ENCODE measurements at regions not wholly inside any gene's neighbourhood (a gene's known extent, or its start where the extent isn't known, plus 50 kb on each side); places are given as distances from the start of the nearest gene placed in this dataset.
A peak's percentile ranks its signal among the peaks of the same experiment; 100 is the strongest.

GRCh38 chr2:12453731-12454130 is 263.0 kb upstream of the TRIB2 start:
- WGBS, 2 donors, result 85 to 86% methylated on average over 11 of the region's 11 CpGs
- H3K9me3 ChIP-seq, result no peaks in the 10 kb centered on the region
- TF ChIP-seq EP300 (IDR thresholded peaks at IDR 0.05) (no peak), POLR2A (IDR thresholded peaks at IDR 0.05) (no peak), CTCF (IDR thresholded peaks at IDR 0.05) (no peak)
- no peak for DNase-seq (ENCODE audit: low spot score in 2 of 2)
- H3K4me1 ChIP-seq, result peaks cover 0 to 34% (median 10%) of the 10 kb centered on the region in 4 donors
- H3K27me3 ChIP-seq, result no peaks in the 10 kb centered on the region
- no peak overlapping the region for H3K27ac ChIP-seq
- H3K36me3 ChIP-seq, result no peaks in the 10 kb centered on the region
- no peak overlapping the region for H3K4me3 ChIP-seq

- H3K27me3 ChIP-seq, result no peaks in the 10 kb centered on the region
- H3K4me3 ChIP-seq, result no peak overlapping the region
- no peak for DNase-seq (ENCODE audit: low spot score in 2 of 2)
- H3K4me1 ChIP-seq, result peaks cover 0 to 34% (median 10%) of the 10 kb centered on the region in 4 donors
- 46 to 62% methylated on average over 2 of the region's 2 CpGs for WGBS, 2 donors
- no peaks in the 10 kb centered on the region for H3K36me3 ChIP-seq
- H3K27ac ChIP-seq, result peak overlapping the region in 1 of 4 donors; percentile 32
- TF ChIP-seq CTCF (IDR thresholded peaks at IDR 0.05) (no peak), POLR2A (IDR thresholded peaks at IDR 0.05) (no peak), EP300 (IDR thresholded peaks at IDR 0.05) (no peak)
- no peaks in the 10 kb centered on the region for H3K9me3 ChIP-seq
Measured at GRCh38 chr2:12455661-12456060, 261.1 kb upstream of the TRIB2 start.

- peaks cover 0 to 34% (median 10%) of the 10 kb centered on the region in 4 donors for H3K4me1 ChIP-seq
- peak; percentile 83 to 93 for DNase-seq (ENCODE audit: low spot score in 2 of 2)
- H3K4me3 ChIP-seq, result peak overlapping the region in 1 of 4 donors; percentile 13
- WGBS, 2 donors, result 34 to 46% methylated on average over 7 of the region's 7 CpGs
- no peaks in the 10 kb centered on the region for H3K9me3 ChIP-seq
- TF ChIP-seq CTCF (IDR thresholded peaks at IDR 0.05) (peak in 2 of 5 experiments; percentile 15 to 24), POLR2A (IDR thresholded peaks at IDR 0.05) (no peak), EP300 (IDR thresholded peaks at IDR 0.05) (peak; percentile 95 to 98)
- no peaks in the 10 kb centered on the region for H3K36me3 ChIP-seq
- peak overlapping the region; percentile 26 to 76 (median 56) for H3K27ac ChIP-seq
- no peaks in the 10 kb centered on the region for H3K27me3 ChIP-seq
Measured at GRCh38 chr2:12456293-12457106, 260.2 kb upstream of the TRIB2 start.

GRCh38 chr2:12457831-12458230 is 258.9 kb upstream of the TRIB2 start:
- no peaks in the 10 kb centered on the region for H3K36me3 ChIP-seq
- H3K27ac ChIP-seq, result peak overlapping the region in 2 of 4 donors; percentile 53 to 76
- peaks cover 0 to 26% (median 10%) of the 10 kb centered on the region in 4 donors for H3K4me1 ChIP-seq
- H3K4me3 ChIP-seq, result no peak overlapping the region
- H3K27me3 ChIP-seq, result no peaks in the 10 kb centered on the region
- peak in 1 of 2 donors; percentile 14 for DNase-seq (ENCODE audit: low spot score in 2 of 2)
- WGBS, 2 donors, result 49 to 52% methylated on average over 3 of the region's 3 CpGs
- peak in 1 of 2 donors; percentile 26 for TF ChIP-seq EP300 (IDR thresholded peaks at IDR 0.05)
- no peak for TF ChIP-seq POLR2A (IDR thresholded peaks at IDR 0.05)
- H3K9me3 ChIP-seq, result no peaks in the 10 kb centered on the region

- no peak for DNase-seq (ENCODE audit: low spot score in 2 of 2)
- Histone ChIP-seq H3K27me3 (no peaks in the 10 kb centered on the region), H3K4me1 (peaks cover 0 to 13% (median 2%) of the 10 kb centered on the region in 4 donors), H3K4me3 (no peak overlapping the region), H3K9me3 (no peaks in the 10 kb centered on the region), H3K27ac (no peak overlapping the region), H3K36me3 (no peaks in the 10 kb centered on the region)
- TF ChIP-seq EP300 (IDR thresholded peaks at IDR 0.05), result no peak
- no peak for TF ChIP-seq POLR2A (IDR thresholded peaks at IDR 0.05)
- TF ChIP-seq CTCF (IDR thresholded peaks at IDR 0.05), result no peak
- 60 to 64% methylated on average over 5 of the region's 5 CpGs for WGBS, 2 donors
Measured at GRCh38 chr2:12463189-12463588, 253.5 kb upstream of the TRIB2 start.

Data from tibial nerve (tissue), 4 donors.